ENCODE measurements at regions not wholly inside any gene's neighbourhood (a gene's known extent, or its start where the extent isn't known, plus 50 kb on each side); places are given as distances from the start of the nearest gene placed in this dataset.

GRCh38 chr2:122080871-122081270, 325.4 kb downstream of the TSN start:
- TF ChIP-seq FOXK2 (IDR thresholded peaks at IDR 0.05) = no peak
- TF ChIP-seq HDGF (IDR thresholded peaks at IDR 0.05; ENCODE audit: borderline replicate concordance) = no peak
- TF ChIP-seq ZNF384 (IDR thresholded peaks at IDR 0.05) = no peak
- no peak for TF ChIP-seq BHLHE40 (IDR thresholded peaks at IDR 0.05; ENCODE audit: borderline replicate concordance)
- no peak for TF ChIP-seq SUZ12 (IDR thresholded peaks at IDR 0.05)
- no peak for TF ChIP-seq FOXM1 (IDR thresholded peaks at IDR 0.05; ENCODE audit: borderline replicate concordance)
- TF ChIP-seq ELF4 (IDR thresholded peaks at IDR 0.05) = no peak
- TF ChIP-seq SP1 (IDR thresholded peaks at IDR 0.05) = no peak
- no peak for TF ChIP-seq TARDBP (IDR thresholded peaks at IDR 0.05)
- TF ChIP-seq ARNT (IDR thresholded peaks at IDR 0.05) = no peak
- TF ChIP-seq NFRKB (IDR thresholded peaks at IDR 0.05) = no peak

Data from HEK293T (cell line).